ENCODE measurements at regions not wholly inside any gene's neighbourhood (a gene's known extent, or its start where the extent isn't known, plus 50 kb on each side); places are given as distances from the start of the nearest gene placed in this dataset.

- TF ChIP-seq MYC (IDR thresholded peaks at IDR 0.05; ENCODE audit: low read depth, low read length) = no peak
- no peak for TF ChIP-seq MAX (IDR thresholded peaks at IDR 0.05; ENCODE audit: low read depth, low read length)
- TF ChIP-seq POLR2A (IDR thresholded peaks at IDR 0.05; ENCODE audit: extremely low read depth, insufficient read length) = no peak
- TF ChIP-seq CTCF (IDR thresholded peaks at IDR 0.05; ENCODE audit: low read depth, low read length) = no peak
- H3K4me3 ChIP-seq (ENCODE audit: low read depth, low read length) = no peak overlapping the region
- DNase-seq (ENCODE audit: low read depth) = no peak
Observed at GRCh38 chr12:85669911-85670310, 166.3 kb downstream of the RASSF9 start.

DNA sequence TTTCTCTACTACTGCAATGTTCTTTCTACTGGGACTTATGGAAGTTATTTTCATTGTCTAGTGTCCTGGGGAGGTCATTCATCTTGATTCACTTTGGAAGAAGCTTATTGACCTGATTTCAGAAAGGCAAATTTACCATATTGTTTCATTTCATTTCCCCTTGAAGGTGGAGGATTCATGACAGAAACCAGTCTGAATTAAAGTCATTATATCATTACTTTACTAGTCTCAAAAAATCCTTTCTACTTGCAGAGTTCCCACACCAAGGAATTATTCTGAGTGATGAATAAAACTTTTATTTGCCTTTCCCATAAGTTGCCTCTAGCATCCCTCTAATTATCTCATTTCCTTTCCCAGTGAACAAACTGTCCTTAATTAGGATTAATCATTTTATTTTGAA, 163.8 kb downstream of the RASSF9 start:
- H3K4me3 ChIP-seq (ENCODE audit: low read depth, low read length) = no peak overlapping the region
- no peak for TF ChIP-seq MAX (IDR thresholded peaks at IDR 0.05; ENCODE audit: low read depth, low read length)
- TF ChIP-seq CTCF (IDR thresholded peaks at IDR 0.05; ENCODE audit: low read depth, low read length) = no peak
- no peak for TF ChIP-seq MYC (IDR thresholded peaks at IDR 0.05; ENCODE audit: low read depth, low read length)
- TF ChIP-seq POLR2A (IDR thresholded peaks at IDR 0.05; ENCODE audit: extremely low read depth, insufficient read length) = no peak
- DNase-seq (ENCODE audit: low read depth) = no peak

- no peak for DNase-seq (ENCODE audit: low read depth)
- H3K4me3 ChIP-seq (ENCODE audit: low read depth, low read length) = no peak overlapping the region
- TF ChIP-seq MAX (IDR thresholded peaks at IDR 0.05; ENCODE audit: low read depth, low read length) (no peak), MYC (IDR thresholded peaks at IDR 0.05; ENCODE audit: low read depth, low read length) (no peak), CTCF (IDR thresholded peaks at IDR 0.05; ENCODE audit: low read depth, low read length) (no peak), POLR2A (IDR thresholded peaks at IDR 0.05; ENCODE audit: extremely low read depth, insufficient read length) (no peak)
Observed at GRCh38 chr12:85673921-85674420, 162.2 kb downstream of the RASSF9 start.

DNA sequence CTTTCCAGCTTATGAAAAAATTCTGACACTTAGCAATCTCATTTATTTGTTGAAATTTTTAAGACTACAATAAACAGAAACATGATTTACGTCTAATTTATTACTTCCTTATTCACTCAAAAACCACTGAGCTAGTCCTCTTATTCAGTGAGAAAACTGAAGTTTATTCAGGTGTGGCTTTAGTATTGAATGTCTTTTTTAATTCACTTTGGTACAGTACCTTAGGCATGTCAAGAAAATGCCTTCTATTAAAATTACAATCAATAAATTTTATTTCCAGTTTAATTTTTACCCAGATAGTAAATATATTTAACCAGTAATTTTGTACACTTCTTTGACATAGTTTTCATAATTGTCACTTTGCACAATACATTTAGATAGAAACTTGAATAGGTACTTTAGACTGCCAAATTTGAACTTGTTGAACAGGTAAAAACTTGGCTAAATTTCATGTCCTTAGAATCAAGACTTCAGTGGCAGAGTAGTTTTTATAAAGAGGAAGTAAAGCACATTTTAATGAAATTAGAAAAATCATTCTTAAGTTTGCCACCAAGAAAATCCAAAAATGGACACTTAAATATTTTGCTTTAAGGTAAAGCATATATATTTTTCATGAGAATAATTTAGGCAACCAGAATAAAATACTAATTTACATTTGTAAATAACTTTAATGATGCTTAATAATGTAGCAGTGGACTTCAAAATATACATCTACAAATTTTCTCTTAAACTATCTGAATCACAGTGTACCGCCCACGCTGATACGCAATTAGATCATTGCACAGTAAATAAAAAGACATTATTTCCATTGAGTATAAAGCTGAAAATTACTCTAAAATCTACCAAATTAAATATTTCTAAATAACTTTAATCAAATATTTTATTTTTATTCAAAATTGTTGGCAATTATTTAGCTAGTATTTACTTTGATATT, 159.1 kb downstream of the RASSF9 start:
- TF ChIP-seq POLR2A (IDR thresholded peaks at IDR 0.05; ENCODE audit: extremely low read depth, insufficient read length) (no peak), MAX (IDR thresholded peaks at IDR 0.05; ENCODE audit: low read depth, low read length) (no peak), CTCF (IDR thresholded peaks at IDR 0.05; ENCODE audit: low read depth, low read length) (no peak), MYC (IDR thresholded peaks at IDR 0.05; ENCODE audit: low read depth, low read length) (no peak)
- DNase-seq (ENCODE audit: low read depth) = no peak
- H3K4me3 ChIP-seq (ENCODE audit: low read depth, low read length) = no peak overlapping the region

GRCh38 chr12:85679296-85679695, 156.9 kb downstream of the RASSF9 start:
- no peak for DNase-seq (ENCODE audit: low read depth)
- H3K4me3 ChIP-seq (ENCODE audit: low read depth, low read length) = no peak overlapping the region
- no peak for TF ChIP-seq CTCF (IDR thresholded peaks at IDR 0.05; ENCODE audit: low read depth, low read length)
- TF ChIP-seq MAX (IDR thresholded peaks at IDR 0.05; ENCODE audit: low read depth, low read length) = no peak
- no peak for TF ChIP-seq MYC (IDR thresholded peaks at IDR 0.05; ENCODE audit: low read depth, low read length)
